ENCODE measurements at regions not wholly inside any gene's neighbourhood (a gene's known extent, or its start where the extent isn't known, plus 50 kb on each side); places are given as distances from the start of the nearest gene placed in this dataset.

DNA sequence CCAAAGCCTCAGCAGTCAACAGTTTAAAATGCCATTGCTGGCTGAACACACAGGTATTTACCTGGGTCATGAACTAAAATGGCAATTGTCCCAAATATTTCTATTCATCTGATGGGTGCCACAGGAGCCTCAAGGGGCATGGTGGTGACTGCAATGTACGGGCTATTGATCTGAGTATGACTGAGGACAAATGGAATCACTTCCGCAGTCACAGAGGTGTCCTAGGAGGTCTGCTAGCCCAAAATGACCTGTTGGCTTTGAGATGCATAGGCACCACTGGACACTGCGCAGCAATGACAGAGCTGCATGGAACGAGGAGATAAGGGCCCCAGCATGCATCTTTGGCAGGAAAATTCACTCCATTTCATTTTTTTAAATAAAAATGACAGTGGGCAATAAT lies 474.1 kb upstream of the SOX5 start:
- TF ChIP-seq EZH2phosphoT487 (IDR thresholded peaks at IDR 0.05; ENCODE audit: borderline replicate concordance, low read length) (no peak), EZH2 (IDR thresholded peaks at IDR 0.05; ENCODE audit: low read length, unreplicated experiment) (no peak)
- TF ChIP-seq, protein P1, sequence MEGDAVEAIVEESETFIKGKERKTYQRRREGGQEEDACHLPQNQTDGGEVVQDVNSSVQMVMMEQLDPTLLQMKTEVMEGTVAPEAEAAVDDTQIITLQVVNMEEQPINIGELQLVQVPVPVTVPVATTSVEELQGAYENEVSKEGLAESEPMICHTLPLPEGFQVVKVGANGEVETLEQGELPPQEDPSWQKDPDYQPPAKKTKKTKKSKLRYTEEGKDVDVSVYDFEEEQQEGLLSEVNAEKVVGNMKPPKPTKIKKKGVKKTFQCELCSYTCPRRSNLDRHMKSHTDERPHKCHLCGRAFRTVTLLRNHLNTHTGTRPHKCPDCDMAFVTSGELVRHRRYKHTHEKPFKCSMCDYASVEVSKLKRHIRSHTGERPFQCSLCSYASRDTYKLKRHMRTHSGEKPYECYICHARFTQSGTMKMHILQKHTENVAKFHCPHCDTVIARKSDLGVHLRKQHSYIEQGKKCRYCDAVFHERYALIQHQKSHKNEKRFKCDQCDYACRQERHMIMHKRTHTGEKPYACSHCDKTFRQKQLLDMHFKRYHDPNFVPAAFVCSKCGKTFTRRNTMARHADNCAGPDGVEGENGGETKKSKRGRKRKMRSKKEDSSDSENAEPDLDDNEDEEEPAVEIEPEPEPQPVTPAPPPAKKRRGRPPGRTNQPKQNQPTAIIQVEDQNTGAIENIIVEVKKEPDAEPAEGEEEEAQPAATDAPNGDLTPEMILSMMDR (conservative IDR thresholded peaks at IDR 0.05; ENCODE audit: low read depth, low read length), result no peak

All from PC-3 (cell line).